ENCODE measurements at regions not wholly inside any gene's neighbourhood (a gene's known extent, or its start where the extent isn't known, plus 50 kb on each side); places are given as distances from the start of the nearest gene placed in this dataset.

DNA sequence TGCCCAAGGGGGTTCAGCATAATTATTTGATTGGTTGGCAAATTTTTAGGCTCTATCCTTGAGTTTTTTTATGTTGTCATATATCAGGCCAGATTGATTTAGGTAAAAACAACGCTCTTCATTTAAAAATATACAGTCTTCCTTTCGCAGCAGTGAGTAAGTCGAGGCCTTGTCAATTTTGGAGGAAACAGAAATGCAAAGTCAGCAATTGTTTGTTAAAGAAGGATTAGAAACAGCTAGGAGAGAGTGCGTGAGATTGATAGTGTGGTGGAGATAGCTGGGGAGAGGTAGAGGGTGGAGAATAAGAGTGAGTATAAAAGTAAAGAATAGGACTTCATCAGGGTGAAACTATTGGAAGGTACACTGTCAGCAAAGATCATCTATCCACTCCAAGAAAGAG is 830.8 kb downstream of the LUZP2 start:
- intact Hi-C loops (cut with DNase I): no loop called here
- 63% methylated on average over 4 of the region's 4 CpGs for WGBS
- H3K27ac ChIP-seq (replicated peaks in 1 of 4): no peak overlapping the region
- no peak for DNase-seq (ENCODE audit: extremely low spot score)
- TF ChIP-seq, protein P1, sequence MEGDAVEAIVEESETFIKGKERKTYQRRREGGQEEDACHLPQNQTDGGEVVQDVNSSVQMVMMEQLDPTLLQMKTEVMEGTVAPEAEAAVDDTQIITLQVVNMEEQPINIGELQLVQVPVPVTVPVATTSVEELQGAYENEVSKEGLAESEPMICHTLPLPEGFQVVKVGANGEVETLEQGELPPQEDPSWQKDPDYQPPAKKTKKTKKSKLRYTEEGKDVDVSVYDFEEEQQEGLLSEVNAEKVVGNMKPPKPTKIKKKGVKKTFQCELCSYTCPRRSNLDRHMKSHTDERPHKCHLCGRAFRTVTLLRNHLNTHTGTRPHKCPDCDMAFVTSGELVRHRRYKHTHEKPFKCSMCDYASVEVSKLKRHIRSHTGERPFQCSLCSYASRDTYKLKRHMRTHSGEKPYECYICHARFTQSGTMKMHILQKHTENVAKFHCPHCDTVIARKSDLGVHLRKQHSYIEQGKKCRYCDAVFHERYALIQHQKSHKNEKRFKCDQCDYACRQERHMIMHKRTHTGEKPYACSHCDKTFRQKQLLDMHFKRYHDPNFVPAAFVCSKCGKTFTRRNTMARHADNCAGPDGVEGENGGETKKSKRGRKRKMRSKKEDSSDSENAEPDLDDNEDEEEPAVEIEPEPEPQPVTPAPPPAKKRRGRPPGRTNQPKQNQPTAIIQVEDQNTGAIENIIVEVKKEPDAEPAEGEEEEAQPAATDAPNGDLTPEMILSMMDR (IDR thresholded peaks at IDR 0.05): no peak
- TF ChIP-seq EP300 (IDR thresholded peaks at IDR 0.05) (no peak), POLR2A (IDR thresholded peaks at IDR 0.05; ENCODE audit: low read depth) (no peak), POLR2AphosphoS5 (IDR thresholded peaks at IDR 0.05) (no peak)
- H3K9me3 ChIP-seq: no peaks in the 10 kb centered on the region
- no peaks in the 10 kb centered on the region for H3K4me1 ChIP-seq
- no peak overlapping the region for H3K4me3 ChIP-seq
- H3K36me3 ChIP-seq: no peaks in the 10 kb centered on the region
- H3K27me3 ChIP-seq: no peaks in the 10 kb centered on the region

DNA sequence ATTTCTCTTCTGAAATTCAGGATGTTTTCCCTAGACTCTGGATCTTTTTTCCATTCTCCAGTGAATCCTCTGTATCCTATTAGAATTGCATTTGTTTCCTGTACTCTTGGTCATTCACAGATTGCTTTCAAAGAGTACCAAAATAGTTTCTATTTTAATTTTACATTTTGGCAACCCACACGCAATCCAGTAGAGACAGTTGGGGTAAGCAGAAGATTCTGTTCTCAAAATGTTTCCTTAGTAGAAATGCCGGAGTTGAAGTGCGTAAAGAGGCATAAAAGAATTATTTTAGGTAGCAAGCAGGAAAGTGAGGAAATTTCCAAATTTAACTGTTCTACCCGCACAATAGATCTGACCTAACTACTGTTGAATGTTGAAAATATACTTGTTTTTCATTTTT is 842.4 kb downstream of the LUZP2 start:
- Histone ChIP-seq H3K27me3 (no peaks in the 10 kb centered on the region), H3K27ac (replicated peaks in 1 of 4) (no peak overlapping the region), H3K4me1 (no peaks in the 10 kb centered on the region), H3K4me3 (no peak overlapping the region), H3K36me3 (no peaks in the 10 kb centered on the region), H3K9me3 (no peaks in the 10 kb centered on the region)
- DNase-seq (ENCODE audit: extremely low spot score): no peak
- intact Hi-C loops (cut with DNase I): no loop called here
- TF ChIP-seq, protein P1 (IDR thresholded peaks at IDR 0.05): no peak
- TF ChIP-seq POLR2AphosphoS5 (IDR thresholded peaks at IDR 0.05) (no peak), POLR2A (IDR thresholded peaks at IDR 0.05; ENCODE audit: low read depth) (no peak), EP300 (IDR thresholded peaks at IDR 0.05) (no peak)
- 56% methylated on average over 4 of the region's 4 CpGs for WGBS

DNA sequence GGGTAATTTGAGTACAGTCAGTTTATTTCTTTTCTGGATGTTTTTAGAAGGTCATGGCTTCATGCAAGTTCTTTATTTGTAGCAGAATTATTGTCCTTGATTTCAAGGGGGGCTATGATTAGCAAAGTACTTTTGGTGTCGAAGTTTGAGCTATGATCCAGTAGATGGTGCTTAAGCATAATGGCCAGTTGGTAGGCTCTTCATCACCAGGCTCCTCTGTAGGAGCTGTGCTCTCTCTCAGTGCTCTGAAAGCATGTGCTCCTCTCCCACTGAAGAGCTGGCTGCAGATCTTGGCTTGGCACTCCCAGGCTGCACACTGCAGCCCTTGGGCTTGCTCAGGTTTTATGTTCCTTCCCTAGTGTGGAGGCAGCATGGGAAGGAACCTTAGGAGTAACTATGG is 852.7 kb downstream of the LUZP2 start:
- intact Hi-C loops (cut with DNase I): no loop called here

DNA sequence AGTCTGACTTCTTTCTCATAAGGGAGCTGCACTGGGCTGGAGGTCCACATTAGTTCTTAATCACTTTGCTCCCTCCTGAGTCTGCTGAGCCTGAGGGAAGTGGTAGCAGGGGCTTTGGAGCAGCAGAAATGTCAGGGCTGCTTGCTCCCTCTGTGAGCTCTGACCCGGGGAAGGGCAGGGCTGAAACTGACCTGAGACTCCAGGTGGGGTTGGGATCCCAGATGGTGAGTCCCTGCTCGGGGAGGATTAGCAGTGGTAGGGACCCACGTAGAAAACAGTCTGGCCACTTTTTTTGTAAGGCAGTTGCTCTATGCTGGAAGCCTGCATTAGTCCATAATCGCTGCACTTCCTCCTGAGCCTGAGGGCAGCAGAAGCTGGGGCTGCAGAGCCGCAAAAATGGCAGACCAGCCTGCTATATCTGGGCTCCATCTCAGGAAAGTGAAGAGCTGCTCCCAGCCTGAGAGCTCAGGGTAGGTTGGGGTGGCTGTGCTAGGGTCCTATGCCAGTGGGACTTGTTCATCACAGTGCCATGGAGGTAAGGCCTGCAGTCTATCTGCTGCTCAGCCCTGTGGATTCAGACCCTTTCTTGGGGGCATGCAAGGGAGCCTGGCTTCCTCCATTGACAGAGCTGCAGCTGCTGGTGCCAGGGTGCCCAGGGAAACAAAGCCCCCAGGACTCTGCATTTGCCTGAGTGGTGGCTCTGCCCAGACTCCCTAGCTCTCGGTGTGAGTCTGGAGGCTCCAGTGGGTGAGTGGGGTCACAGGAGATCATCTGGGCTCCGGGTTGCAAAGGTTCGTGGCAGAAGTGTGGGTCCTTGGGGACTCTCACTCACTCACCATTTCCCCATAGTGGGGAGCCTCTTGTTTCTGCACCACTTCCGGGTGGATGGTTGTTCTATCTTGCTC is 854.3 kb downstream of the LUZP2 start:
- WGBS: 74% methylated on average over 5 of the region's 9 CpGs

More for the DNA sequence above, 852.7 kb downstream of the LUZP2 start:
- Histone ChIP-seq H3K27me3 (no peaks in the 10 kb centered on the region), H3K9me3 (no peaks in the 10 kb centered on the region), H3K4me1 (no peaks in the 10 kb centered on the region), H3K27ac (replicated peaks in 1 of 4) (no peak overlapping the region), H3K4me3 (no peak overlapping the region), H3K36me3 (no peaks in the 10 kb centered on the region)
- DNase-seq (ENCODE audit: extremely low spot score): no peak
- no peak for TF ChIP-seq POLR2AphosphoS5 (IDR thresholded peaks at IDR 0.05)
- TF ChIP-seq, protein P1 (IDR thresholded peaks at IDR 0.05): no peak
- TF ChIP-seq POLR2A (IDR thresholded peaks at IDR 0.05; ENCODE audit: low read depth): no peak
- no peak for TF ChIP-seq EP300 (IDR thresholded peaks at IDR 0.05)
- 63% methylated on average over 1 of the region's 1 CpG for WGBS

More for the DNA sequence above, 854.3 kb downstream of the LUZP2 start:
- H3K9me3 ChIP-seq: no peaks in the 10 kb centered on the region
- no peaks in the 10 kb centered on the region for H3K4me1 ChIP-seq
- no peak overlapping the region for H3K27ac ChIP-seq (replicated peaks in 1 of 4)
- TF ChIP-seq POLR2A (IDR thresholded peaks at IDR 0.05; ENCODE audit: low read depth): no peak
- no peak for TF ChIP-seq POLR2AphosphoS5 (IDR thresholded peaks at IDR 0.05)
- TF ChIP-seq EP300 (IDR thresholded peaks at IDR 0.05): no peak
- TF ChIP-seq, protein P1 (IDR thresholded peaks at IDR 0.05): no peak
- no peak for DNase-seq (ENCODE audit: extremely low spot score)
- no peaks in the 10 kb centered on the region for H3K27me3 ChIP-seq
- H3K4me3 ChIP-seq: no peak overlapping the region
- no peaks in the 10 kb centered on the region for H3K36me3 ChIP-seq
- intact Hi-C loops (cut with DNase I): no loop called here
